ENCODE measurements at regions not wholly inside any gene's neighbourhood (a gene's known extent, or its start where the extent isn't known, plus 50 kb on each side); places are given as distances from the start of the nearest gene placed in this dataset.

- DNase-seq (ENCODE audit: low read depth) = no peak
These were observed 120.9 kb upstream of the ZC3H12C start for GRCh38 chr11:109972181-109972715.

DNA sequence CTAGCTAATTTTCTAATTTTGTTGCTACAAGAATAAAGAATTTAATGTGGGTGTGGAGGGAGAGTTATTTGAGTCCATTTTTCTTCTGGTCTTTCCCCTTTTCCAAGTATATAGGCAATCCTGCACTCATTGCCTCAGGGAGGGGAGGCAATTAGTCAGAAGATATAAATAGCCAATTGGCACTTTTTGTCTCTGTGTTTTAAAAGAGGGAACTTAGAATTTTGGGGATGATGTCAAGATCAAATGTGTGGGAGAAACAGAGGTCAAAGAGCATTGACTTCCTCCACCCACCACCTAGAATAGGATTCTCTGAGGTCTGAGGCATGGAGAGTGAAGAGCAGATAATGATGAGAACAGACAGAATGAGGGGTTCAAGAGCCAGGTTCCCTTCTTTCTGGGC, 120.3 kb upstream of the ZC3H12C start:
- no peak for DNase-seq (ENCODE audit: low read depth)

GRCh38 chr11:109973486-109973885, 119.7 kb upstream of the ZC3H12C start:
- DNase-seq (ENCODE audit: low read depth) = no peak

DNA sequence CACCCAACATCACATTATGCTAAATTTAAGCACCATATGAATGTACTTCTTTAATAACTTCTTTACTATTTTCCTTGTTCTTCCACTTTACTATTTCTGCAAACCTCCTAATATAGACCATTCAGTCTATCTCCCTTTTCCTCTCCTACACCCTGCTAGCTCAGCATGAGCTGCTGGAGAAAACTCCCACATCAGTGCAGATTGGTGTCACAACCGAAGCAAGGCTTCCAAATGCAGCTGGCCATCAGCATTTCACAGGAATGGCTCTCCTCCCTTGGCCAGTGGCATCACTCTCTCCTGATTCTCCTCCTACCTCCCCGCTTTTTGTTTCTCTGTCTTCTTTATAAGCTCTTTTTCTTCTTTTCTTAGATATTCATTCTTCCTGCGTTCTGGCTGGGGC, 118.7 kb upstream of the ZC3H12C start:
- no peak for DNase-seq (ENCODE audit: low read depth)

DNA sequence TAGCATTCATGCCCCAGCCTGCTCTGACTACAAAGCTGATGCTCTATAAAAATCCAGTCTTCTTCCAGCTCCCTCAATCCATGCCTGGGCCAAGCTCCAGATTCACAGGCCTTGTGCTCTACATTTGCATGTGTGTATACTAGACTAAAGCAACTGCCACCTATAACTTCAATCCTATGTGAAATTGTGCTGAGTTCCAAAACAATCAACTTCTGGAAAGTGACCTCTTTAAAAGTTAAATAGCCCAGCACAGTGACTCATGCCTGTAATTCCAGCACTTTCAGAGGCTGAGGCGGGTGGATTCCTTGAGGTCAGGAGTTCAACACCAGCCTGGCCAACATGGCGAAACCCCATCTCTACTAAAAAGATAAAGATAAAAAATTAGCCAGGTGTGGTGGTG, 114.3 kb upstream of the ZC3H12C start:
- no peak for DNase-seq (ENCODE audit: low read depth)

DNA sequence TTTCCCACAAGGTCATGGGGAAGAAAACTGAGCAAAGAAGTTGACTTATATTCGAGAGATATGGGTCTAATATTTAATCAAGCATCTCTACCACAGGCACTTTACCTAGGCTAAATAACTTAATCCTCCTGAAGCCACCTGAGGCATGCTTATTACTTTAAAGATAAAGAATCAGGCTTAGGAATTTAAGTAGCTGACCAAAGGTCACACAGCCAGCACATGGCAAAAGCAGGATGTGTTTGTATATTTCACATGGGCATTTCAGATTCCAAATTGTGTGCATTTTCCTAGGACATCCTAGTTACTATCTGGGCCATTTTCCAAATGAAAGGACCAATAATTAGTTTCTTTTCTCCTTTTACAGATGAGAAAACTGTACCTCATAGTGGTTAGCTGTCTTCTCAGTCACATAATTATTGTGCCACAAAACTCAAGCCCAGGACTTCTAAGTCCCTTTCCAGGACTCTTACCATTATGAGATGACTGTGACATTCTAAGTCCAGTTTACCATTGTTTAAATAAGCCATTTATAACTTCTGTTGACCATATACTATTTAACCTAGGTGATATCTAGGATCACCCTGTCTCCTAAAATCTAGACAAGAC, 112.1 kb upstream of the ZC3H12C start:
- DNase-seq (ENCODE audit: low read depth) = no peak

GRCh38 chr11:109983358-109983757, 109.8 kb upstream of the ZC3H12C start:
- no peak for DNase-seq (ENCODE audit: low read depth)

DNA sequence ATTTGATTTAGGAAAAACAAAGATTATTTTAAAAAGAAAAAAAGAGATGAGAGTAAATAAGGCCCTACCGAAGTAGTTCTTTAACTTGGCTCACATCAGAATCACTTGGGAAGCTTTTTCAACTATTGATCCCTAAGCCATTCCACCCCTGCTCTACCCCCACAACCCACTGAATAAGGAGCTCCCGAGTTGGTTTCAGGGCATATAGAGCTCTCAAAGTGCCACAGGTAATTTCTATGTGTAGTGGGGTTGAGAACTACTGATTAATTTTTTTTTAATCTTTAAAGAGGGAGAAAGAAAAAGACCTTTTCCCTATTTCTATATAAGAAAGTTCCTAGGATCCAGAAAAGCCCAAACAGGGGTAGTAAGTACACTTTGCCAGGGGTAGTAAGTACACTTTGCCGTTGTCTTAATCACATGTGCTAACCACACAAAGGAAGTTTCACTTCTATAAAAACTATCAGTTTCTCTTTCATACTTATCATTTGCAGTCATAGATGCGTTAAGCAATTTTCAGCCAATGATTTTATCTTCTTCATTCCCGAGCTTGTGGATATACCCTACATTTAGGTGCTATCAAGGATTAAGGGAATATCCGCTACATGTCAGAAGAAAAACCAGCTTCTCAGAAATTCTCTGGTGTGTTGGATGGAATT, 108.4 kb upstream of the ZC3H12C start:
- no peak for DNase-seq (ENCODE audit: low read depth)

- no peak for DNase-seq (ENCODE audit: low read depth)
These were observed 106.7 kb upstream of the ZC3H12C start for GRCh38 chr11:109986488-109986887.

DNA sequence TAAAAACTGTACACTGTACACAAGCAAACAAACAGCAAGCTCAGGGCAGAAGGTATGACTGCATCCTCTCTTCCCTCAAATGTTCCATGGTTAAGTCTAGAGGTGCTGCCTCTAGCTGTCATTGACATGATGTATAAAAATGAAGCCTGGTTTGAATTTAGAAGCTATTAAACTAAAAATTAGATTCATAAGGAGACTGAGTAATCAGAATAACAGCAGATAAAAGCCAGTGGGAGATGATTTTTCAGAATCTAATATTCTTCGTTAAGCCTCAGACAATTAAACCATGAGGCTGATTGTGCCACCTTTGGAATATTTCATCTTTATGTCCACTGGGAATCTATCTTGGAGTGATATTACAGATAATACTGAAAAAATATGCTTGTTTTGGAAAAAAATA, 101.4 kb upstream of the ZC3H12C start:
- DNase-seq (ENCODE audit: low read depth) = no peak

- DNase-seq (ENCODE audit: low read depth) = no peak
These were observed 99.4 kb upstream of the ZC3H12C start for GRCh38 chr11:109993786-109994185.

DNA sequence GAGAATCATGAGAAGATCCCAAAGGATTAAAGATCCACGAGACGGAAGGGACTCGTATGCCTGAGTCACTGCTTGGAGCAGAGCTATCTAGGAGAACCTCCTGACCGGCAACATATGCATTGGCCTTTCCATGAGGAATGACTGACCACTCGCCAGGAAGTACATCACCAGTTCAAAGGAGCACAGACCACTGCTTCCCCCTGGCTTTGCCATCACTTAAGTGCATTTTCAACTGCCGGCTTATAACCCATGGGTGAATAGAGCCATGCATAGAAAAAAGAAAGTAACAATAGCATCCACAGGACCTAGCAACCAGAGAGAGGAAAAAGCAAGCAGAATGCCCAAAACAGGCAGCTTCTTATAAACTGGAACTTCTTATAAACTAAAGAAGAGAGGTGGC, 98.3 kb upstream of the ZC3H12C start:
- DNase-seq (ENCODE audit: low read depth) = no peak

DNA sequence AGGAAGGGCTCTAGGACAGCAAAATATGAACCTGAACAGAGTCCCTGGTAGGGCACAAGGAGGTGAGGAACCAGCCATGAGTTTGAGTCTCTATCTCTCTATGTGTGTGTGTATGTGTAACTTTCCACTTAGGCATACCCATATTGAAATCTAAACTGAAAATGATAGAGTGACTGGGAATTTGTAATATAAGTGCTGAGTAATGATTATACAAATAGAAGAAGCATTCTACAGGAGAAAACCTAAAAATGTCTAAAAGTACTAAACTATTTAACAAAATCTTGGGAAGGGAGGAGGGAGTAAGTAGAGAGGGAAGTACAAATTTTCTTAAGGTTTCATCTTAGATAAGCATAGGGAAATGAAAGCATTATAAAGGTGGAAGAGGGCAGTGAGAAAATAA, 97.1 kb upstream of the ZC3H12C start:
- no peak for DNase-seq (ENCODE audit: low read depth)

- no peak for DNase-seq (ENCODE audit: low read depth)
These were observed 94.3 kb upstream of the ZC3H12C start for GRCh38 chr11:109998921-109999320.

DNA sequence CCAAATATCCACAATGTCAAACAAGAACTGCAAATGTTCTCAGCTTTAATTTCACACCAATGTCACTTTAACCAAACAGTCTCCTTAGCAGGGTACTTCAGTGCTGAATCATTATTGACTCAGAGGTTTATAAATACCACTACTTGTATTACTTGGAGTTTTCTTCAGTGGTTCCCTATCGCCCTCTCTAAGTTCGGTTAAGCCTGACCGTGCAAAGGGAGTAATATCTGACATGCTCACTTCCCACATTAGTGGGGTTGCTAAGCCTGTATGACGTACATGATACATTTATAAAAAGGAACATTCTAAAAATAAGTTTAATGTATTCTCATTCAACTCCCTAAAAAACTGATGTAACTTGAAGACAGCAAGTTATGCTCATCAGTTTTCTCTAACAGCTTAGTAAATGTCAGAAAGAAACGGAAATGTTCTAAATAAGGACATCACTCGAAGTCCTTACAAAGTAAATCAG, 93.1 kb upstream of the ZC3H12C start:
- DNase-seq (ENCODE audit: low read depth) = no peak

GRCh38 chr11:110000850-110001249, 92.3 kb upstream of the ZC3H12C start:
- DNase-seq (ENCODE audit: low read depth) = no peak

DNA sequence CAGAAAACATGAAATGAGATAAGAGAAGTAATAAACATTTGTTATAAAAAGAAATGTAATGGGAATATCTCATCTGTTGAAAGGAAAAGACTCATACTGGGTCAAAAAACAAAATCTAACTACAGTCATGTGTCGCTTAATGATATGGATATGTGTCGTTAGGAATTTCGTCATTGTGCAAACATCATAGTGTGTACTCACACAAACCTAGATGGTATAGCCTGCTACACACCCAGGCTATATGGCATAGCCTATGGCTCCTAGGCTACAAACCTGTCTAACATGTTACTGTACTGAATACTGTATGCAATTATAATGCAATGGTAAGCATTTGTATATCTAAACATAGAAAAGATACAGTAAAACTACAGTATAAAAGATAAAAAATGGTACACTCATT, 89.8 kb upstream of the ZC3H12C start:
- DNase-seq (ENCODE audit: low read depth) = no peak

GRCh38 chr11:110011595-110011994, 81.6 kb upstream of the ZC3H12C start:
- no peak for DNase-seq (ENCODE audit: low read depth)

- no peak for DNase-seq (ENCODE audit: low read depth)
These were observed 77.5 kb upstream of the ZC3H12C start for GRCh38 chr11:110015695-110016094.

- no peak for DNase-seq (ENCODE audit: low read depth)
These were observed 73.5 kb upstream of the ZC3H12C start for GRCh38 chr11:110019675-110020074.

DNA sequence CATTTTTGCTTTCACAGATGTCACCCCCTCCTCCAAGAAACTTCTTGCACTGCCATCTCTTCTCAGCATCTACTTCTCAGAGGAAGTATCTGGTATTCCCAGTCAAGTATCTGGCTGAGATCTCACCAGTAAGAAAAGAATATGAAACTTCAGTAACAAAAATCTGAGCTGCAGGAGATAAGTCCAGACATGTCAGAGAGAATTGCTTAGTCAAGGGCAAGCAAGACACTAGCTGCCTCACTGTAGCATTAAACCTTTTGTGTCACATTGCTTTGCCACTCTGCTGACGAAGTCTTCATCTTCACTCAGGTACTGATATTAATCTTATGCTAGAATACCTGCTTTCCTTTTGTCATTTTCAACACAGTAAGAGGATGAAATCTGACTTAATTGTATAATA, 70.6 kb upstream of the ZC3H12C start:
- no peak for DNase-seq (ENCODE audit: low read depth)

- DNase-seq (ENCODE audit: low read depth) = no peak
These were observed 69.5 kb upstream of the ZC3H12C start for GRCh38 chr11:110023711-110024110.

DNA sequence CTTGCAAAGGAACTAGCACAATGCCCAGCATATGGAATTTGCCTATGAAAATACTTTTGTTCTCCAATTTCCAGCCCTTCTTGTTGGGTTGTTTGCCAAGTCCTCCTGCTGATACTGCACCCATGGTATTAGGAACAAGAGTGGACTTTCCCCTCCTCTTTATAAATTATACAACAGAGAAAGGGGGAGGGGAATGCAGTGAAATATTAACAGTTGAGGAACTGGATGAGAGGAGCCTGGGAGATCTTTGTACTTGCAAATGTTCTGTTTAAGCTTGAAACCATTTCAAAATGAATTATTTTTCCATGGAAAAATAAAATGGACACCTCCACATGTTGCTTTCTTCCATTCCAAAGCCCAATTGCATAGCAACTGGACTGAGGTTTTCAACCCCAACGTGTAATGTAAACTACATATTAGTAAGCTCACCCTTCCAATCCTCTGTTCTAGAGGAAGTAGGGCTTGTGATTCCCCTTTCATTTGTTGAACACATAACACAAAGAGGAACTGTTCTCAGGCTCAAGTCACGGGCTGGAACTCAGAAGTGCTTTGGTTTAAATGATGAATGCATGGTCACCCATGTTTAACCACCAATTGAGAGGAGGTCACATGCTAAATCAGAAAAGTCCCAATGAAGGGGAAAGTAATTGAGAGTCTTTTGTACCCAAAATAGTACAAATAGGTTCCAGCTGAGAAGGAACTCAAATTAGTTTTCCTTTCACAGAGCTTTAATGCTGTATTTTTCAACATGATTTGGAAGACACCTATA, 66.2 kb upstream of the ZC3H12C start:
- DNase-seq (ENCODE audit: low read depth) = no peak
